ENCODE measurements at regions not wholly inside any gene's neighbourhood (a gene's known extent, or its start where the extent isn't known, plus 50 kb on each side); places are given as distances from the start of the nearest gene placed in this dataset.

GRCh38 chr2:228688007-228688645, 506.6 kb upstream of the SPHKAP start:
- Mint-ChIP-seq H3K27me3 (no peaks in the 10 kb centered on the region), H3K36me3 (no peaks in the 10 kb centered on the region), H3K4me3 (no peak overlapping the region), H3K27ac (no peak overlapping the region), H3K9me3 (peaks cover 2 to 4% (median 3%) of the 10 kb centered on the region in 3 donors), H3K4me1 (no peaks in the 10 kb centered on the region)

- H3K27ac Mint-ChIP-seq, result no peak overlapping the region
- no peak overlapping the region for H3K4me3 Mint-ChIP-seq
- peaks cover 0 to 8% (median 0%) of the 10 kb centered on the region in 3 donors for H3K9me3 Mint-ChIP-seq
- no peaks in the 10 kb centered on the region for H3K4me1 Mint-ChIP-seq
- H3K36me3 Mint-ChIP-seq, result no peaks in the 10 kb centered on the region
- no peaks in the 10 kb centered on the region for H3K27me3 Mint-ChIP-seq
Observed at GRCh38 chr2:228681979-228682378, 500.5 kb upstream of the SPHKAP start.

- Mint-ChIP-seq H3K4me3 (no peak overlapping the region), H3K4me1 (no peaks in the 10 kb centered on the region), H3K9me3 (peaks cover 0 to 8% (median 0%) of the 10 kb centered on the region in 3 donors), H3K27ac (no peak overlapping the region), H3K27me3 (no peaks in the 10 kb centered on the region), H3K36me3 (no peaks in the 10 kb centered on the region)
Observed at GRCh38 chr2:228681426-228681825, 499.9 kb upstream of the SPHKAP start.

GRCh38 chr2:228678110-228678509, 496.6 kb upstream of the SPHKAP start:
- Mint-ChIP-seq H3K9me3 (peaks cover 0 to 6% (median 0%) of the 10 kb centered on the region in 3 donors), H3K27ac (no peak overlapping the region), H3K4me3 (no peak overlapping the region), H3K4me1 (no peaks in the 10 kb centered on the region), H3K27me3 (no peaks in the 10 kb centered on the region), H3K36me3 (no peaks in the 10 kb centered on the region)

- no peak overlapping the region for H3K4me3 Mint-ChIP-seq
- H3K27ac Mint-ChIP-seq, result no peak overlapping the region
- no peaks in the 10 kb centered on the region for H3K27me3 Mint-ChIP-seq
- H3K36me3 Mint-ChIP-seq, result no peaks in the 10 kb centered on the region
- no peaks in the 10 kb centered on the region for H3K4me1 Mint-ChIP-seq
- peaks cover 0 to 6% (median 4%) of the 10 kb centered on the region in 3 donors for H3K9me3 Mint-ChIP-seq
Observed at GRCh38 chr2:228675646-228676045, 494.2 kb upstream of the SPHKAP start.

GRCh38 chr2:228675091-228675490, 493.6 kb upstream of the SPHKAP start:
- Mint-ChIP-seq H3K27me3 (no peaks in the 10 kb centered on the region), H3K27ac (no peak overlapping the region), H3K36me3 (no peaks in the 10 kb centered on the region), H3K9me3 (peaks cover 0 to 6% (median 4%) of the 10 kb centered on the region in 3 donors), H3K4me3 (no peak overlapping the region), H3K4me1 (no peaks in the 10 kb centered on the region)

GRCh38 chr2:228673876-228674554, 492.5 kb upstream of the SPHKAP start:
- peak overlapping the region in 1 of 3 donors; percentile 37 for H3K27ac Mint-ChIP-seq
- no peaks in the 10 kb centered on the region for H3K36me3 Mint-ChIP-seq
- peaks cover 0 to 5% (median 4%) of the 10 kb centered on the region in 3 donors for H3K9me3 Mint-ChIP-seq
- H3K4me3 Mint-ChIP-seq, result no peak overlapping the region
- no peaks in the 10 kb centered on the region for H3K4me1 Mint-ChIP-seq
- no peaks in the 10 kb centered on the region for H3K27me3 Mint-ChIP-seq

GRCh38 chr2:228669690-228670089, 488.2 kb upstream of the SPHKAP start:
- Mint-ChIP-seq H3K9me3 (peaks cover 0 to 4% (median 4%) of the 10 kb centered on the region in 3 donors), H3K27me3 (no peaks in the 10 kb centered on the region), H3K4me3 (no peak overlapping the region), H3K27ac (no peak overlapping the region), H3K4me1 (no peaks in the 10 kb centered on the region), H3K36me3 (peaks cover 4% of the 10 kb centered on the region)

GRCh38 chr2:228665232-228665631, 483.7 kb upstream of the SPHKAP start:
- Mint-ChIP-seq H3K36me3 (peaks cover 4% of the 10 kb centered on the region), H3K27me3 (no peaks in the 10 kb centered on the region), H3K4me1 (no peaks in the 10 kb centered on the region), H3K27ac (no peak overlapping the region), H3K9me3 (peaks cover 2 to 11% (median 7%) of the 10 kb centered on the region in 3 donors), H3K4me3 (no peak overlapping the region)

- no peaks in the 10 kb centered on the region for H3K27me3 Mint-ChIP-seq
- peaks cover 2 to 7% (median 5%) of the 10 kb centered on the region in 3 donors for H3K9me3 Mint-ChIP-seq
- H3K4me3 Mint-ChIP-seq, result no peak overlapping the region
Observed at GRCh38 chr2:228658998-228659397, 477.5 kb upstream of the SPHKAP start.

GRCh38 chr2:228657807-228658402, 476.4 kb upstream of the SPHKAP start:
- H3K36me3 Mint-ChIP-seq, result no peaks in the 10 kb centered on the region

More at GRCh38 chr2:228658998-228659397, 477.5 kb upstream of the SPHKAP start:
- Mint-ChIP-seq H3K4me1 (no peaks in the 10 kb centered on the region), H3K36me3 (no peaks in the 10 kb centered on the region), H3K27ac (no peak overlapping the region)

GRCh38 chr2:228655331-228655730, 473.8 kb upstream of the SPHKAP start:
- H3K27me3 Mint-ChIP-seq, result no peaks in the 10 kb centered on the region
- no peaks in the 10 kb centered on the region for H3K36me3 Mint-ChIP-seq
- no peaks in the 10 kb centered on the region for H3K4me1 Mint-ChIP-seq
- H3K27ac Mint-ChIP-seq, result no peak overlapping the region
- peaks cover 0 to 5% (median 4%) of the 10 kb centered on the region in 3 donors for H3K9me3 Mint-ChIP-seq
- H3K4me3 Mint-ChIP-seq, result no peak overlapping the region

More at GRCh38 chr2:228657807-228658402, 476.4 kb upstream of the SPHKAP start:
- Mint-ChIP-seq H3K4me3 (no peak overlapping the region), H3K27me3 (no peaks in the 10 kb centered on the region), H3K27ac (no peak overlapping the region), H3K9me3 (peaks cover 2 to 5% (median 5%) of the 10 kb centered on the region in 3 donors), H3K4me1 (no peaks in the 10 kb centered on the region)

- H3K36me3 Mint-ChIP-seq, result no peaks in the 10 kb centered on the region
- no peak overlapping the region for H3K4me3 Mint-ChIP-seq
- H3K9me3 Mint-ChIP-seq, result peaks cover 0 to 7% (median 4%) of the 10 kb centered on the region in 3 donors
- no peaks in the 10 kb centered on the region for H3K27me3 Mint-ChIP-seq
- H3K4me1 Mint-ChIP-seq, result no peaks in the 10 kb centered on the region
- no peak overlapping the region for H3K27ac Mint-ChIP-seq
Observed at GRCh38 chr2:228654707-228655106, 473.2 kb upstream of the SPHKAP start.

GRCh38 chr2:228653884-228654283, 472.4 kb upstream of the SPHKAP start:
- H3K27me3 Mint-ChIP-seq, result no peaks in the 10 kb centered on the region
- no peak overlapping the region for H3K4me3 Mint-ChIP-seq
- no peaks in the 10 kb centered on the region for H3K4me1 Mint-ChIP-seq
- peaks cover 0 to 6% (median 4%) of the 10 kb centered on the region in 3 donors for H3K9me3 Mint-ChIP-seq
- no peaks in the 10 kb centered on the region for H3K36me3 Mint-ChIP-seq
- H3K27ac Mint-ChIP-seq, result no peak overlapping the region

- no peaks in the 10 kb centered on the region for H3K27me3 Mint-ChIP-seq
- no peak overlapping the region for H3K27ac Mint-ChIP-seq
- H3K36me3 Mint-ChIP-seq, result no peaks in the 10 kb centered on the region
- H3K9me3 Mint-ChIP-seq, result peaks cover 0 to 6% (median 4%) of the 10 kb centered on the region in 3 donors
- H3K4me3 Mint-ChIP-seq, result no peak overlapping the region
- H3K4me1 Mint-ChIP-seq, result no peaks in the 10 kb centered on the region
Observed at GRCh38 chr2:228652366-228652765, 470.9 kb upstream of the SPHKAP start.

All from IgD-negative memory B cell (primary cell).